ENCODE measurements at regions not wholly inside any gene's neighbourhood (a gene's known extent, or its start where the extent isn't known, plus 50 kb on each side); places are given as distances from the start of the nearest gene placed in this dataset.

- ATAC-seq (no peak), DNase-seq (no peak)
- 37 to 40% methylated on average over 5 to 7 of the region's 7 CpGs for WGBS, 2 donors
- Histone ChIP-seq H3K27ac (no peak overlapping the region), H3K27me3 (no peaks in the 10 kb centered on the region), H3K9me3 (no peaks in the 10 kb centered on the region), H3K4me3 (no peak overlapping the region), H3K36me3 (replicated peaks in 1 of 2; ENCODE audit: insufficient read depth in 1 of 2, low read depth in 2 of 2) (no peaks in the 10 kb centered on the region), H3K4me1 (no peaks in the 10 kb centered on the region)
- intact Hi-C loops (cut with DNase I), result no loop called here
- TF ChIP-seq CTCF (IDR thresholded peaks at IDR 0.05), result no peak
- TF ChIP-seq POLR2A (IDR thresholded peaks at IDR 0.05), result no peak
Measured at GRCh38 chr1:5009376-5010065, 355.1 kb downstream of the AJAP1 start.

DNA sequence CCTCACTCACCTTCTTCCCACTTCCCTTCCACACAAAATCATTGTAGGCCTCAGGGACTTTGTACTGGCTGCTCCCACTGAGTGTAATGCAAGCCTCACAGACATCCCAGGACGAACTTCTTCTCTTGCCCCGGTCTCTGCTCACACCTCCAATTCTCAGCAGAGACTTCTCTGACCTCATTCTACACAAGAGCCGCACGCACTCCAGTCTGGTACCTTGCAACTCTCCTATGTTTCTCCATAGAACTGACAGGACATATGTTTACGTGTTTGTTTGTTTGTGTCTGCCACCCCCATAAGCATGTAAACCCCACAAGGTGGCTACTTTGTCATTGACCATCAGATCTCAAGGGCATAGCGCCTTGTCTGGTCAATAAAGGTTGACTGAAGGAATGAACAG is 350.8 kb downstream of the AJAP1 start:
- Histone ChIP-seq H3K4me1 (no peaks in the 10 kb centered on the region), H3K9me3 (no peaks in the 10 kb centered on the region), H3K4me3 (no peak overlapping the region), H3K27me3 (no peaks in the 10 kb centered on the region), H3K36me3 (replicated peaks in 1 of 2; ENCODE audit: insufficient read depth in 1 of 2, low read depth in 2 of 2) (no peaks in the 10 kb centered on the region), H3K27ac (no peak overlapping the region)
- TF ChIP-seq CTCF (IDR thresholded peaks at IDR 0.05) (no peak), POLR2A (IDR thresholded peaks at IDR 0.05) (no peak)
- 63 to 76% methylated on average over 6 of the region's 6 CpGs for WGBS, 2 donors
- intact Hi-C loops (cut with DNase I), result no loop called here
- DNase-seq (no peak), ATAC-seq (no peak)

- ATAC-seq (no peak), DNase-seq (no peak)
- H3K4me3 ChIP-seq, result no peak overlapping the region
- 76 to 85% methylated on average over 2 of the region's 2 CpGs for WGBS, 2 donors
- intact Hi-C loops (cut with DNase I), result no loop called here
- H3K9me3 ChIP-seq, result no peaks in the 10 kb centered on the region
- TF ChIP-seq POLR2A (IDR thresholded peaks at IDR 0.05) (no peak), CTCF (IDR thresholded peaks at IDR 0.05) (no peak)
- no peak overlapping the region for H3K27ac ChIP-seq
- no peaks in the 10 kb centered on the region for H3K36me3 ChIP-seq (replicated peaks in 1 of 2; ENCODE audit: insufficient read depth in 1 of 2, low read depth in 2 of 2)
- H3K27me3 ChIP-seq, result no peaks in the 10 kb centered on the region
- H3K4me1 ChIP-seq, result no peaks in the 10 kb centered on the region
Measured at GRCh38 chr1:5002676-5003075, 348.3 kb downstream of the AJAP1 start.

GRCh38 chr1:5001466-5001865 is 347.1 kb downstream of the AJAP1 start:
- no peak overlapping the region for H3K27ac ChIP-seq
- intact Hi-C loops (cut with DNase I), result no loop called here

More at GRCh38 chr1:5001466-5001865, 347.1 kb downstream of the AJAP1 start:
- TF ChIP-seq CTCF (IDR thresholded peaks at IDR 0.05) (no peak), POLR2A (IDR thresholded peaks at IDR 0.05) (no peak)
- Histone ChIP-seq H3K27me3 (no peaks in the 10 kb centered on the region), H3K4me3 (no peak overlapping the region), H3K36me3 (replicated peaks in 1 of 2; ENCODE audit: insufficient read depth in 1 of 2, low read depth in 2 of 2) (no peaks in the 10 kb centered on the region), H3K9me3 (no peaks in the 10 kb centered on the region), H3K4me1 (no peaks in the 10 kb centered on the region)
- ATAC-seq, result no peak
- 25 to 49% methylated on average over 5 of the region's 5 CpGs for WGBS, 2 donors
- no peak for DNase-seq

Measured in body of pancreas (tissue), 4 donors.